ENCODE measurements at regions not wholly inside any gene's neighbourhood (a gene's known extent, or its start where the extent isn't known, plus 50 kb on each side); places are given as distances from the start of the nearest gene placed in this dataset.

GRCh38 chr12:43638806-43639205 is 86.8 kb upstream of the ADAMTS20 start:
- H3K36me3 ChIP-seq (replicated peaks), result no peaks in the 10 kb centered on the region
- in situ Hi-C loops (cut with HindIII; ENCODE audit: low pct_ligation_motif_present, low sequenced_read_pairs), result no loop called here
- H3K4me3 ChIP-seq (ENCODE audit: low read depth, low read length), result no peak overlapping the region
- H3K27me3 ChIP-seq (replicated peaks), result no peaks in the 10 kb centered on the region
- no peak overlapping the region for H3K27ac ChIP-seq
- no peak for DNase-seq
- TF ChIP-seq CTCF (IDR thresholded peaks at IDR 0.05; ENCODE audit: low read depth, low read length, missing control alignments), result no peak

- TF ChIP-seq CTCF (IDR thresholded peaks at IDR 0.05; ENCODE audit: low read depth, low read length, missing control alignments), result no peak
- DNase-seq, result no peak
- in situ Hi-C loops (cut with HindIII; ENCODE audit: low pct_ligation_motif_present, low sequenced_read_pairs), result no loop called here
- no peaks in the 10 kb centered on the region for H3K36me3 ChIP-seq (replicated peaks)
- no peaks in the 10 kb centered on the region for H3K27me3 ChIP-seq (replicated peaks)
- no peak overlapping the region for H3K27ac ChIP-seq
- H3K4me3 ChIP-seq (ENCODE audit: low read depth, low read length), result no peak overlapping the region
Measured at GRCh38 chr12:43636725-43637463, 84.9 kb upstream of the ADAMTS20 start.

GRCh38 chr12:43621262-43621661 is 69.3 kb upstream of the ADAMTS20 start:
- no peaks in the 10 kb centered on the region for H3K27me3 ChIP-seq (replicated peaks)
- no peak for TF ChIP-seq CTCF (IDR thresholded peaks at IDR 0.05; ENCODE audit: low read depth, low read length, missing control alignments)
- H3K27ac ChIP-seq, result no peak overlapping the region
- no peak overlapping the region for H3K4me3 ChIP-seq (ENCODE audit: low read depth, low read length)
- H3K36me3 ChIP-seq (replicated peaks), result no peaks in the 10 kb centered on the region
- in situ Hi-C loops (cut with HindIII; ENCODE audit: low pct_ligation_motif_present, low sequenced_read_pairs), result no loop called here
- no peak for DNase-seq

- Histone ChIP-seq H3K27me3 (replicated peaks) (no peaks in the 10 kb centered on the region), H3K36me3 (replicated peaks) (no peaks in the 10 kb centered on the region), H3K4me3 (ENCODE audit: low read depth, low read length) (no peak overlapping the region), H3K27ac (no peak overlapping the region)
- in situ Hi-C loops (cut with HindIII; ENCODE audit: low pct_ligation_motif_present, low sequenced_read_pairs), result no loop called here
- TF ChIP-seq CTCF (IDR thresholded peaks at IDR 0.05; ENCODE audit: low read depth, low read length, missing control alignments), result no peak
- DNase-seq, result no peak
Measured at GRCh38 chr12:43602738-43603137, 50.7 kb upstream of the ADAMTS20 start.

All from brain microvascular endothelial cell (primary cell).